BJ (cell line): ENCODE measurements at regions not wholly inside any gene's neighbourhood (a gene's known extent, or its start where the extent isn't known, plus 50 kb on each side); places are given as distances from the start of the nearest gene placed in this dataset.

Experiments used
- CTCF ChIA-PET: fragments of 350-600 bp; formaldehyde crosslinking; extraction: SDS; loops from one replicate; lab custom pipeline; 2021; ENCODE audit warnings: antibody characterized with exemption, inconsistent platforms; lab: Yijun Ruan, JAX
- POLR2A ChIA-PET: fragments of 300-600 bp; sonication (Branson Sonifier 250); formaldehyde crosslinking; extraction: SDS; loops from one replicate; lab custom pipeline; 2021; ENCODE audit warnings: antibody characterized with exemption; lab: Charles Lee
- DNase-seq: peaks from one replicate; pipeline ENCODE4 v3.0.0-alpha.2; 2011; ENCODE audit warnings: low read depth
- H3K27me3 ChIP-seq: 2 replicates; pipeline ENCODE4 v1.6.0; 2011; ENCODE audit warnings: low read length; ENCODE audit not compliant: control insufficient read depth, insufficient read depth
- H3K36me3 ChIP-seq: 2 replicates; pipeline ENCODE4 v1.5.1; 2011; ENCODE audit warnings: low read length; ENCODE audit not compliant: control insufficient read depth, insufficient read depth
- H3K4me3 ChIP-seq: 2 replicates; pipeline ENCODE4 v1.5.1; 2011; ENCODE audit warnings: low read depth, mild to moderate bottlenecking, control low read depth, low read length
- CTCF ChIP-seq: IDR thresholded peaks from 2 replicates; pipeline ENCODE4 v1.5.1; 2011; ENCODE audit warnings: low read depth, mild to moderate bottlenecking, control low read depth, inconsistent platforms, low read length, moderate library complexity; ENCODE audit not compliant: insufficient read depth

GRCh38 chr6:168150551-168151320 lies 71.7 kb upstream of the FRMD1 start:
- no peak for DNase-seq
- ChIA-PET POLR2A (no interaction called here), CTCF (no interaction called here)
- peak; percentile 26 for TF ChIP-seq CTCF
- Histone ChIP-seq H3K4me3 (no peak overlapping the region), H3K27me3 (peaks cover 9% of the 10 kb centered on the region), H3K36me3 (no peaks in the 10 kb centered on the region)

- H3K4me3 ChIP-seq, result no peak overlapping the region
- POLR2A ChIA-PET, result no interaction called here
- H3K36me3 ChIP-seq, result no peaks in the 10 kb centered on the region
- H3K27me3 ChIP-seq, result peaks cover 9% of the 10 kb centered on the region
- DNase-seq, result no peak
- CTCF ChIA-PET, result interaction anchor here (1.2 kb wide), 1 partner anchor 8 kb away, joined by 3 read pairs; no protein-coding TSS in a partner anchor
- no peak for TF ChIP-seq CTCF
Measured at GRCh38 chr6:168149015-168149414, 70.0 kb upstream of the FRMD1 start.

GRCh38 chr6:168148231-168148849 lies 69.3 kb upstream of the FRMD1 start:
- Histone ChIP-seq H3K36me3 (no peaks in the 10 kb centered on the region), H3K27me3 (peaks cover 9% of the 10 kb centered on the region), H3K4me3 (no peak overlapping the region)
- POLR2A ChIA-PET, result no interaction called here
- TF ChIP-seq CTCF, result no peak
- CTCF ChIA-PET, result interaction anchor here (1.2 to 1.3 kb wide), 2 partner anchors 9 to 16 kb away, joined by 3 read pairs; no protein-coding TSS in a partner anchor
- DNase-seq, result no peak

- ChIA-PET POLR2A (no interaction called here), CTCF (interaction anchor here (1.3 kb wide), 1 partner anchor 15 kb away, joined by 3 read pairs; no protein-coding TSS in a partner anchor)
- no peaks in the 10 kb centered on the region for H3K36me3 ChIP-seq
- H3K4me3 ChIP-seq, result no peak overlapping the region
- TF ChIP-seq CTCF, result no peak
- peaks cover 9% of the 10 kb centered on the region for H3K27me3 ChIP-seq
- no peak for DNase-seq
Measured at GRCh38 chr6:168147205-168147738, 68.3 kb upstream of the FRMD1 start.
